ENCODE measurements at regions not wholly inside any gene's neighbourhood (a gene's known extent, or its start where the extent isn't known, plus 50 kb on each side); places are given as distances from the start of the nearest gene placed in this dataset.

GRCh38 chr12:124431971-124432370, 135.4 kb downstream of the NCOR2 start:
- Histone ChIP-seq H3K27ac (ENCODE audit: low read length) (no peak overlapping the region), H3K4me1 (ENCODE audit: control insufficient read depth, insufficient read depth, low read length) (peaks cover 44% of the 10 kb centered on the region), H3K27me3 (ENCODE audit: control insufficient read depth, insufficient read depth, low read length) (no peaks in the 10 kb centered on the region), H3K9me3 (ENCODE audit: control insufficient read depth, insufficient read depth, low read length) (no peaks in the 10 kb centered on the region), H3K4me3 (ENCODE audit: low read length) (no peak overlapping the region), H3K36me3 (ENCODE audit: control insufficient read depth, insufficient read depth, low read length) (peaks cover 14% of the 10 kb centered on the region)
- Mint-ChIP-seq H3K36me3 (no peaks in the 10 kb centered on the region), H3K4me3 (peak overlapping the region; percentile 4), H3K4me1 (peaks cover 26 to 76% of the 10 kb centered on the region in 2 donors), H3K27ac (peak overlapping the region in 1 of 2 donors; percentile 49), H3K9me3 (no peaks in the 10 kb centered on the region), H3K27me3 (ENCODE audit: low read depth in 2 of 2) (peaks cover 0 to 4% of the 10 kb centered on the region in 2 donors)
- 63% methylated on average over 8 of the region's 8 CpGs for WGBS (ENCODE audit: insufficient coverage)
- TF ChIP-seq CTCF (IDR thresholded peaks at IDR 0.05) = no peak
- intact Hi-C loops (cut with micrococcal nuclease) = no loop called here
- ATAC-seq (peak in 1 of 3 donors; percentile 6), DNase-seq (no peak)

DNA sequence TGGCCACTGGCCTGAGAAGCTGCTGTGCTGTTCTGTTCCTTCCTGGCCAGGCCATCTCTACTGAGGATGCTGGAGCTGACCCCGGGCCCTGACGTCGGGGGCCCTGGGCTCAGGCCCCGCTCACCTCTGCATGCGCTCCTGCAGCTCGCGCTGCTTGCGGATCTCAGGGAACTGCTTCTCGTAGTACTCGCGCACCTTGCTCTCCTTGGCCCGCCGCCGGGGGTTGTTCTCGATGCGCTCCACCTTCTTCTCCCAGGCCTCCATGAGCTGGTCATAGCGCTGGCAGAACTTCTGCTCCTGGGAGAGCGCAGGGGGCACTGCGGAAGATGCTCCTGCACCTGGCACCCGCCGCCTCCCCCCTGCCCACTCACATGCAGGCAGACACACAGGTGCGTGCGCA, 135.6 kb downstream of the RFLNA start:
- Mint-ChIP-seq H3K4me3 (no peak overlapping the region), H3K27me3 (ENCODE audit: low read depth in 2 of 2) (peaks cover 0 to 4% of the 10 kb centered on the region in 2 donors), H3K27ac (peak overlapping the region in 1 of 2 donors; percentile 49), H3K36me3 (peaks cover 6% of the 10 kb centered on the region), H3K9me3 (no peaks in the 10 kb centered on the region), H3K4me1 (peaks cover 37 to 78% of the 10 kb centered on the region in 2 donors)
- Histone ChIP-seq H3K27me3 (ENCODE audit: control insufficient read depth, insufficient read depth, low read length) (no peaks in the 10 kb centered on the region), H3K27ac (ENCODE audit: low read length) (no peak overlapping the region), H3K4me1 (ENCODE audit: control insufficient read depth, insufficient read depth, low read length) (peaks cover 44% of the 10 kb centered on the region), H3K9me3 (ENCODE audit: control insufficient read depth, insufficient read depth, low read length) (no peaks in the 10 kb centered on the region), H3K4me3 (ENCODE audit: low read length) (no peak overlapping the region), H3K36me3 (ENCODE audit: control insufficient read depth, insufficient read depth, low read length) (peaks cover 25% of the 10 kb centered on the region)
- WGBS (ENCODE audit: insufficient coverage) = 98% methylated on average over 23 of the region's 23 CpGs
- intact Hi-C loops (cut with micrococcal nuclease) = no loop called here
- ATAC-seq (no peak), DNase-seq (no peak)
- TF ChIP-seq CTCF (IDR thresholded peaks at IDR 0.05) = no peak

- WGBS (ENCODE audit: insufficient coverage) = 96% methylated on average over 15 of the region's 15 CpGs
- H3K4me3 Mint-ChIP-seq = no peak overlapping the region
- peaks cover 53% of the 10 kb centered on the region for H3K4me1 ChIP-seq (ENCODE audit: control insufficient read depth, insufficient read depth, low read length)
- intact Hi-C loops (cut with micrococcal nuclease) = loop anchor here (10.0 kb wide), 1 partner anchor 495 kb away; no protein-coding TSS in a partner anchor
- peaks cover 26% of the 10 kb centered on the region for H3K36me3 ChIP-seq (ENCODE audit: control insufficient read depth, insufficient read depth, low read length)
- peaks cover 6% of the 10 kb centered on the region for H3K36me3 Mint-ChIP-seq
- H3K27me3 Mint-ChIP-seq (ENCODE audit: low read depth in 2 of 2) = peaks cover 0 to 4% of the 10 kb centered on the region in 2 donors
- H3K4me1 Mint-ChIP-seq = peaks cover 44 to 79% of the 10 kb centered on the region in 2 donors
- DNase-seq (no peak), ATAC-seq (no peak)
- H3K27me3 ChIP-seq (ENCODE audit: control insufficient read depth, insufficient read depth, low read length) = no peaks in the 10 kb centered on the region
- no peak for TF ChIP-seq CTCF (IDR thresholded peaks at IDR 0.05)
- H3K27ac ChIP-seq (ENCODE audit: low read length) = no peak overlapping the region
- no peak overlapping the region for H3K4me3 ChIP-seq (ENCODE audit: low read length)
- no peak overlapping the region for H3K27ac Mint-ChIP-seq
- no peaks in the 10 kb centered on the region for H3K9me3 Mint-ChIP-seq
- no peaks in the 10 kb centered on the region for H3K9me3 ChIP-seq (ENCODE audit: control insufficient read depth, insufficient read depth, low read length)
These were observed 134.6 kb downstream of the RFLNA start for GRCh38 chr12:124429535-124429934.

DNA sequence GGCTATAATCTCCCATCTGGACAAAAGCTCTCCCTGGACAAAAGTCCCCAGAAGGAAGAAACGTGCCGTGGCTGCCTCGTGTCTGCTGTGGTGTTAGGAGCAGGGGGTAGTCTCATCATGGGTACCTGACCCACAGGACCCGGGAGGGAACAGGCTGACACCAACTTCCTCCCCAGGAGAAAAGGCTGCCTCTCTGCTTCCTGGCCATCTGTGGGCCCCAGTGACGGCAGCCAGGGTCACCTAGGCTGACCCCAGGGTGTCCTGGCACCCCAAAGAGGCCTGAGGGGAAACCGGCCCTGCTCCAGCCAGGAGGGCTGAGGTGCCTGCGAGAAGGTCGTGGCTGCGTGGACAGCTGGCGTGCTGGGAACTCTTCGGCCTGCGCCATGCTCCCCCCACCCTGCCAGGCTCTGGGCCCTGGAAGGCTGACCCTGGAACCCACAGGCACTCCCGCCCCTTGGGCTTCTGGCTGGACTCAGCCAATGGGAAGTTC, 133.9 kb downstream of the RFLNA start:
- H3K9me3 Mint-ChIP-seq = no peaks in the 10 kb centered on the region
- no peak overlapping the region for H3K4me3 ChIP-seq (ENCODE audit: low read length)
- no peak for ATAC-seq
- intact Hi-C loops (cut with micrococcal nuclease) = loop anchor here (10.0 kb wide), 1 partner anchor 494 kb away; no protein-coding TSS in a partner anchor
- peaks cover 51 to 79% of the 10 kb centered on the region in 2 donors for H3K4me1 Mint-ChIP-seq
- WGBS (ENCODE audit: insufficient coverage) = 65% methylated on average over 13 of the region's 13 CpGs
- H3K36me3 ChIP-seq (ENCODE audit: control insufficient read depth, insufficient read depth, low read length) = peaks cover 26% of the 10 kb centered on the region
- peaks cover 57% of the 10 kb centered on the region for H3K4me1 ChIP-seq (ENCODE audit: control insufficient read depth, insufficient read depth, low read length)
- no peak for DNase-seq
- H3K36me3 Mint-ChIP-seq = peaks cover 6% of the 10 kb centered on the region
- H3K27ac Mint-ChIP-seq = peak overlapping the region; percentile 50 to 76
- H3K4me3 Mint-ChIP-seq = peak overlapping the region; percentile 51
- no peak overlapping the region for H3K27ac ChIP-seq (ENCODE audit: low read length)
- no peaks in the 10 kb centered on the region for H3K9me3 ChIP-seq (ENCODE audit: control insufficient read depth, insufficient read depth, low read length)
- no peaks in the 10 kb centered on the region for H3K27me3 ChIP-seq (ENCODE audit: control insufficient read depth, insufficient read depth, low read length)
- H3K27me3 Mint-ChIP-seq (ENCODE audit: low read depth in 2 of 2) = peaks cover 0 to 4% of the 10 kb centered on the region in 2 donors
- TF ChIP-seq CTCF (IDR thresholded peaks at IDR 0.05) = no peak
